ENCODE measurements at regions not wholly inside any gene's neighbourhood (a gene's known extent, or its start where the extent isn't known, plus 50 kb on each side); places are given as distances from the start of the nearest gene placed in this dataset.

DNA sequence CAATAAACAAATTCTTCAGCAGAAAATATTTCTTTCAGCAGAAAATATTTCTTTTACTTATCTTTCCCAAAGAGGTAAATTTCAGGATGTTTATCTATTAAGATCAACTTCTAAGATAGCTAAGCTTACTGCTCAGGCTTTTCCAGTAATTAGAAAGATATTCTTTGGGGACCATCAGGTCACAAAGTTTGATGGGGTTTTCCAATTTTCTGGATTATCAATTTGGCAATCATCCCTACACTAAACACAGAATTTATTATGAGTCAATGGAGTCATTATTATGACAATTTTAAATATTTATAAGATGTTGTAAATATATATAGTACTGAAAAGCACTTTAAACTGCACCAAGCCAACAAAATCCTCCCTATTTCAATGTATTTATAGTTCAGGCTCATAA, 137.6 kb downstream of the AKAP11 start:
- TF ChIP-seq, protein P1, sequence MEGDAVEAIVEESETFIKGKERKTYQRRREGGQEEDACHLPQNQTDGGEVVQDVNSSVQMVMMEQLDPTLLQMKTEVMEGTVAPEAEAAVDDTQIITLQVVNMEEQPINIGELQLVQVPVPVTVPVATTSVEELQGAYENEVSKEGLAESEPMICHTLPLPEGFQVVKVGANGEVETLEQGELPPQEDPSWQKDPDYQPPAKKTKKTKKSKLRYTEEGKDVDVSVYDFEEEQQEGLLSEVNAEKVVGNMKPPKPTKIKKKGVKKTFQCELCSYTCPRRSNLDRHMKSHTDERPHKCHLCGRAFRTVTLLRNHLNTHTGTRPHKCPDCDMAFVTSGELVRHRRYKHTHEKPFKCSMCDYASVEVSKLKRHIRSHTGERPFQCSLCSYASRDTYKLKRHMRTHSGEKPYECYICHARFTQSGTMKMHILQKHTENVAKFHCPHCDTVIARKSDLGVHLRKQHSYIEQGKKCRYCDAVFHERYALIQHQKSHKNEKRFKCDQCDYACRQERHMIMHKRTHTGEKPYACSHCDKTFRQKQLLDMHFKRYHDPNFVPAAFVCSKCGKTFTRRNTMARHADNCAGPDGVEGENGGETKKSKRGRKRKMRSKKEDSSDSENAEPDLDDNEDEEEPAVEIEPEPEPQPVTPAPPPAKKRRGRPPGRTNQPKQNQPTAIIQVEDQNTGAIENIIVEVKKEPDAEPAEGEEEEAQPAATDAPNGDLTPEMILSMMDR (IDR thresholded peaks at IDR 0.05; ENCODE audit: low read depth, low read length, poor library complexity, severe bottlenecking) = no peak
- TF ChIP-seq EZH2phosphoT487 (IDR thresholded peaks at IDR 0.05; ENCODE audit: borderline replicate concordance, low read length) = no peak
